ENCODE measurements at regions not wholly inside any gene's neighbourhood (a gene's known extent, or its start where the extent isn't known, plus 50 kb on each side); places are given as distances from the start of the nearest gene placed in this dataset.

- no peak for TF ChIP-seq PBX3 (IDR thresholded peaks at IDR 0.05)
- no peak for TF ChIP-seq SREBF2 (IDR thresholded peaks at IDR 0.05)
- no peak for TF ChIP-seq RCOR1 (IDR thresholded peaks at IDR 0.05; ENCODE audit: low read depth, low read length)
- TF ChIP-seq ZSCAN20 (CRISPR knock-in tag; IDR thresholded peaks at IDR 0.05) = no peak
- TF ChIP-seq GATA3 (IDR thresholded peaks at IDR 0.05; ENCODE audit: borderline replicate concordance) = no peak
- no peak for TF ChIP-seq HOXA7 (CRISPR knock-in tag; IDR thresholded peaks at IDR 0.05)
- TF ChIP-seq CHD2 (IDR thresholded peaks at IDR 0.05; ENCODE audit: low read length, partially characterized antibody) = no peak
Measured at GRCh38 chr5:135254183-135254582, 144.8 kb downstream of the MACROH2A1 start (continued).

- Histone ChIP-seq H3K27ac (no peak overlapping the region), H3K9me3 (no peaks in the 10 kb centered on the region; the same call in 2 of the 3 replicates), H3K4me2 (no peak overlapping the region), H3K4me3 (no peak overlapping the region), H3K4me1 (peaks cover 22% of the 10 kb centered on the region)
- CTCF ChIA-PET = interaction anchor here (0.7 to 1.1 kb wide), 2 partner anchors 45 to 109 kb away, joined by 3 to 4 read pairs; no protein-coding TSS in a partner anchor
- no peak for TF ChIP-seq JUN (IDR thresholded peaks at IDR 0.05)
- no peak for TF ChIP-seq ZSCAN20 (CRISPR knock-in tag; IDR thresholded peaks at IDR 0.05)
- no peak for TF ChIP-seq RFX5 (IDR thresholded peaks at IDR 0.05)
- TF ChIP-seq NPAS2 (CRISPR knock-in tag; IDR thresholded peaks at IDR 0.05; ENCODE audit: borderline replicate concordance) = no peak
- no peak for TF ChIP-seq CHD2 (IDR thresholded peaks at IDR 0.05; ENCODE audit: low read length, partially characterized antibody)
- TF ChIP-seq NR3C1 (IDR thresholded peaks at IDR 0.05) = no peak
- TF ChIP-seq FOSL2 (IDR thresholded peaks at IDR 0.05) = no peak
- no peak for TF ChIP-seq FOSL2 (CRISPR knock-in tag; IDR thresholded peaks at IDR 0.05)
- TF ChIP-seq EHMT2 (IDR thresholded peaks at IDR 0.05; ENCODE audit: low read depth) = no peak
- no peak for TF ChIP-seq POLR2A (IDR thresholded peaks at IDR 0.05; ENCODE audit: low read length)
- TF ChIP-seq ESRRA (IDR thresholded peaks at IDR 0.05; ENCODE audit: borderline replicate concordance, low read length) = no peak
- TF ChIP-seq PBX3 (IDR thresholded peaks at IDR 0.05) = no peak
- no peak for TF ChIP-seq TFCP2L1 (CRISPR knock-in tag; IDR thresholded peaks at IDR 0.05)
- TF ChIP-seq RNF2 (IDR thresholded peaks at IDR 0.05; ENCODE audit: borderline replicate concordance, low read depth) = no peak
- no peak for TF ChIP-seq MAFK (IDR thresholded peaks at IDR 0.05; ENCODE audit: partially characterized antibody)
- no peak for TF ChIP-seq REST (IDR thresholded peaks at IDR 0.05)
- TF ChIP-seq HOXB13 (CRISPR knock-in tag; IDR thresholded peaks at IDR 0.05; ENCODE audit: low read depth) = no peak
- TF ChIP-seq ELK1 (IDR thresholded peaks at IDR 0.05; ENCODE audit: low read depth, low read length) = no peak
- DNase-seq (ENCODE audit: low read depth in 1 of 2, low spot score in 1 of 2) = no peak
- FAIRE-seq = no peak
- 94% methylated on average over 8 of the region's 8 CpGs for WGBS (ENCODE audit: missing lambda C conversion rate)
- POLR2A ChIA-PET = no interaction called here
- no peak for ATAC-seq
Measured at GRCh38 chr5:135253601-135254178, 145.3 kb downstream of the MACROH2A1 start.

All from A549 (cell line).